Body of pancreas (tissue), 4 donors: ENCODE measurements at regions not wholly inside any gene's neighbourhood (a gene's known extent, or its start where the extent isn't known, plus 50 kb on each side); places are given as distances from the start of the nearest gene placed in this dataset.
"Not testable (repeated sequence)": the region's sequence is repeated elsewhere in the genome, so short reads cannot be mapped to it uniquely, and the experiment has no call there.

Experiments used
- ATAC-seq: fragments of 150-250 bp; one replicate; pipeline ENCODE4 v1.9.1; 2016
- DNase-seq, 4 donors: peaks; one replicate each; pipeline ENCODE4 v3.0.0-alpha.2; 2019
- H3K27ac ChIP-seq, 4 donors: fragments of 200-600 bp; sonication (generic); 1 replicate in 3 of 4; 2 replicates in 1 of 4; pipeline versions ENCODE4 v1.5.1 to v1.6.1; 2016 to 2019; ENCODE audit warnings: mild to moderate bottlenecking in 1 of 4, mixed read lengths in 1 of 4, moderate library complexity in 1 of 4
- H3K27me3 ChIP-seq, 2 donors: fragments of 200-600 bp; sonication (generic); one replicate each; pipeline ENCODE4 v1.6.0; 2016; ENCODE audit warnings: mild to moderate bottlenecking in 1 of 2
- H3K36me3 ChIP-seq, 2 donors: fragments of 200-600 bp; sonication (generic); replicated peaks in 1 of 2; 2 replicates each; pipeline ENCODE4 v1.5.1; 2016; ENCODE audit warnings: low read depth in 2 of 2; ENCODE audit not compliant: insufficient read depth in 1 of 2
- H3K4me1 ChIP-seq: fragments of 200-600 bp; sonication (generic); one replicate; pipeline ENCODE4 v1.6.0; 2016
- H3K4me3 ChIP-seq, 2 donors: fragments of 200-600 bp; sonication (generic); 1 replicate in 1 of 2; 2 replicates in 1 of 2; pipeline ENCODE4 v1.5.1; 2016 to 2019
- H3K9me3 ChIP-seq, 3 donors: fragments of 200-600 bp; sonication (generic); 1 replicate in 2 of 3; 2 replicates in 1 of 3; pipeline ENCODE4 v1.5.1; 2016
- POLR2A ChIP-seq, 3 donors: fragments of 450-650 bp; IDR thresholded peaks; one replicate each; pipeline ENCODE4 v1.6.1; 2016; ENCODE audit warnings: antibody characterized with exemption in 3 of 3, mild to moderate bottlenecking in 2 of 3
- WGBS, 2 donors: methylation state at CpG; one replicate each; pipeline ENCODE4 v1.1.5; 2017; 5-methylcytosine and 5-hydroxymethylcytosine counted together
- intact Hi-C: fragments of 100-400 bp; cut with DNase I; formaldehyde crosslinking; loops from one replicate; pipeline ENCODE4 v1.15.1; 2023
- TF ChIP-seq, protein P1 (sequence below), 7 experiments: fragments of 450-650 bp in 4 of 7; fragments of 200-600 bp in 3 of 7; sonication (generic) in 3 of 7; IDR thresholded peaks; one replicate each; pipeline ENCODE4 v1.5.1; 2016 to 2019; ENCODE audit warnings: antibody characterized with exemption in 7 of 7

DNA sequence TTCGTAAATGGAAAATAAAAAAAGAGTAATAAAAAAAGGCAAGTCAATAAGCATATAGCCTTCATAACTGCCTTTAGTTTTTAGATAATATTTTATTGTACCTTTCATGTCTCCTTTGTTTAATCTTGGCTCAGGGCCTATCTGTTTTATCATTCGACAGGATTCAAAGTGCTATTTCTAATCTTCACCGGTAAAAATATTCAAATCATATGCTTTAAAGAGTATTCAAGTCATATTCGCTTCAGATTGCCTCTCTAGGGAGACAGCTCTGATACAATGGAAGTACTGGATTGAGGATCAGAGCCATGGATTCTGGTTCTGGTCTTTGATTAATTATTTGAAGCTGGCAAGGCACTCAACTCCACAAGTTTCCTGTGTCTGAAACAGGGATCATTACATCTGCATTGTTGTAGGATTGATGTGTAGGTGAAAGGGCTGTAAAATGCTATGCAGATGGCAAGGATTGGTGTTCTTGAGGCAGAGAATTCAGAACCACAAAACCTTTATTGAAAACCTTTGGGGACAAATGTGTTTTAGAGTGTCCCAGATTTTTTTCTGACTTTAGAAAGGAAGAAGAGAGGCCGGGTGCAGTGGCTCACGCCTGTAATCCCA, 84.3 kb upstream of the RAPH1 start:
- Histone ChIP-seq H3K27ac (no peak overlapping the region), H3K36me3 (no peaks in the 10 kb centered on the region), H3K4me1 (no peaks in the 10 kb centered on the region), H3K9me3 (no peaks in the 10 kb centered on the region), H3K4me3 (no peak overlapping the region), H3K27me3 (no peaks in the 10 kb centered on the region)
- intact Hi-C loops: no loop called here
- no peak for ATAC-seq
- WGBS, 2 donors: 53 to 55% methylated on average over 6 of the region's 6 CpGs
- TF ChIP-seq, protein P1, sequence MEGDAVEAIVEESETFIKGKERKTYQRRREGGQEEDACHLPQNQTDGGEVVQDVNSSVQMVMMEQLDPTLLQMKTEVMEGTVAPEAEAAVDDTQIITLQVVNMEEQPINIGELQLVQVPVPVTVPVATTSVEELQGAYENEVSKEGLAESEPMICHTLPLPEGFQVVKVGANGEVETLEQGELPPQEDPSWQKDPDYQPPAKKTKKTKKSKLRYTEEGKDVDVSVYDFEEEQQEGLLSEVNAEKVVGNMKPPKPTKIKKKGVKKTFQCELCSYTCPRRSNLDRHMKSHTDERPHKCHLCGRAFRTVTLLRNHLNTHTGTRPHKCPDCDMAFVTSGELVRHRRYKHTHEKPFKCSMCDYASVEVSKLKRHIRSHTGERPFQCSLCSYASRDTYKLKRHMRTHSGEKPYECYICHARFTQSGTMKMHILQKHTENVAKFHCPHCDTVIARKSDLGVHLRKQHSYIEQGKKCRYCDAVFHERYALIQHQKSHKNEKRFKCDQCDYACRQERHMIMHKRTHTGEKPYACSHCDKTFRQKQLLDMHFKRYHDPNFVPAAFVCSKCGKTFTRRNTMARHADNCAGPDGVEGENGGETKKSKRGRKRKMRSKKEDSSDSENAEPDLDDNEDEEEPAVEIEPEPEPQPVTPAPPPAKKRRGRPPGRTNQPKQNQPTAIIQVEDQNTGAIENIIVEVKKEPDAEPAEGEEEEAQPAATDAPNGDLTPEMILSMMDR (IDR thresholded peaks at IDR 0.05): no peak
- no peak for TF ChIP-seq POLR2A (IDR thresholded peaks at IDR 0.05)
- DNase-seq: no peak

GRCh38 chr2:203621981-203622515, 84.4 kb upstream of the CD28 start:
- no peaks in the 10 kb centered on the region for H3K9me3 ChIP-seq
- DNase-seq: no peak
- H3K27me3 ChIP-seq: no peaks in the 10 kb centered on the region
- 82 to 83% methylated on average over 5 of the region's 5 CpGs for WGBS, 2 donors
- no peaks in the 10 kb centered on the region for H3K36me3 ChIP-seq
- no peak for ATAC-seq
- no peak overlapping the region for H3K27ac ChIP-seq
- intact Hi-C loops: no loop called here
- TF ChIP-seq POLR2A (IDR thresholded peaks at IDR 0.05): no peak
- TF ChIP-seq, protein P1 (IDR thresholded peaks at IDR 0.05): no peak
- H3K4me3 ChIP-seq: no peak overlapping the region
- H3K4me1 ChIP-seq: peaks cover 3% of the 10 kb centered on the region

GRCh38 chr2:203623096-203623495, 83.3 kb upstream of the CD28 start:
- intact Hi-C loops: no loop called here
- no peaks in the 10 kb centered on the region for H3K36me3 ChIP-seq
- 90 to 96% methylated on average over 3 of the region's 3 CpGs for WGBS, 2 donors
- no peaks in the 10 kb centered on the region for H3K9me3 ChIP-seq
- no peaks in the 10 kb centered on the region for H3K27me3 ChIP-seq
- DNase-seq (no peak), ATAC-seq (no peak)
- no peak overlapping the region for H3K27ac ChIP-seq
- H3K4me1 ChIP-seq: peaks cover 3% of the 10 kb centered on the region
- H3K4me3 ChIP-seq: no peak overlapping the region
- TF ChIP-seq, protein P1 (IDR thresholded peaks at IDR 0.05): no peak
- TF ChIP-seq POLR2A (IDR thresholded peaks at IDR 0.05): no peak

- no peak overlapping the region for H3K27ac ChIP-seq
- H3K36me3 ChIP-seq: no peaks in the 10 kb centered on the region
- no peaks in the 10 kb centered on the region for H3K27me3 ChIP-seq
- intact Hi-C loops: no loop called here
- peaks cover 3% of the 10 kb centered on the region for H3K4me1 ChIP-seq
- no peak overlapping the region for H3K4me3 ChIP-seq
- H3K9me3 ChIP-seq: no peaks in the 10 kb centered on the region
- TF ChIP-seq, protein P1 (IDR thresholded peaks at IDR 0.05): no peak
- no peak for TF ChIP-seq POLR2A (IDR thresholded peaks at IDR 0.05)
- 47 to 66% methylated on average over 6 of the region's 6 CpGs for WGBS, 2 donors
- DNase-seq (no peak), ATAC-seq (no peak)
Measured at GRCh38 chr2:203623661-203624060, 82.8 kb upstream of the CD28 start.

GRCh38 chr2:203625701-203626100, 80.7 kb upstream of the CD28 start:
- TF ChIP-seq POLR2A (IDR thresholded peaks at IDR 0.05): no peak
- TF ChIP-seq, protein P1 (IDR thresholded peaks at IDR 0.05): no peak
- 72 to 74% methylated on average over 1 of the region's 1 CpG for WGBS, 2 donors

DNA sequence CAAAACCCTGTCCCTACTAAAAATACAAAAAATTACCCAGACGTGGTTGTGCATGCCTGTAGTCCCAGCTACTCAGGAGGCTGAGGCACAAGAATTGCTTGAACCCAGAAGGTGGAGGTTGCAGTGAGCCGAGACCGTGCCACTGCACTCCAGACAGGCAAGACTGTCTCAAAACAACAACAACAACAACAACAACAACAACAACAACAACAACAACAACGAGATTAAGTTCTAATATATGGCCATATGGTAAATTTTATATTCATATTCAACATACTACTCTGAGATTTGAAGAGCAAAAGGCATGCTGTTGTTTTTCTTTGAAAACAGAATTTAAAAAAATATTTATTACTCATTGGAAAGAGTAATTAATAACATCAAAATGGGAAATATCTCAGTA, 80.2 kb upstream of the CD28 start:
- H3K27ac ChIP-seq, ATAC-seq, DNase-seq, intact Hi-C loops, H3K4me1 ChIP-seq, H3K4me3 ChIP-seq, H3K27me3 ChIP-seq, H3K36me3 ChIP-seq, H3K9me3 ChIP-seq: not testable (repeated sequence)
- WGBS, 2 donors: 85 to 95% methylated on average over 4 of the region's 4 CpGs

More at GRCh38 chr2:203625701-203626100, 80.7 kb upstream of the CD28 start:
- DNase-seq: no peak
- Histone ChIP-seq H3K9me3 (no peaks in the 10 kb centered on the region), H3K27ac (no peak overlapping the region), H3K36me3 (no peaks in the 10 kb centered on the region), H3K4me1 (peaks cover 3% of the 10 kb centered on the region), H3K4me3 (no peak overlapping the region), H3K27me3 (no peaks in the 10 kb centered on the region)
- no peak for ATAC-seq
- intact Hi-C loops: no loop called here
